ENCODE measurements at regions not wholly inside any gene's neighbourhood (a gene's known extent, or its start where the extent isn't known, plus 50 kb on each side); places are given as distances from the start of the nearest gene placed in this dataset. TPM values are rescaled to one million over a fixed set of nuclear protein-coding genes. Genes with fewer than 3 reads are reported as not detected.

GRCh38 chr6:132009175-132009574 lies 58.0 kb upstream of the CCN2 start:
- Histone ChIP-seq H3K27me3 (ENCODE audit: control insufficient read depth, insufficient read depth, low read length) (no peaks in the 10 kb centered on the region), H3K9ac (ENCODE audit: low read depth, low read length) (no peak overlapping the region), H3K36me3 (ENCODE audit: insufficient read depth, low read length) (no peaks in the 10 kb centered on the region), H3K4me2 (ENCODE audit: low read length) (no peak overlapping the region), H3K4me1 (ENCODE audit: control insufficient read depth, insufficient read depth, low read length) (peaks cover 8% of the 10 kb centered on the region), H3K4me3 (ENCODE audit: low read length) (no peak overlapping the region), H3K9me3 (replicated peaks; ENCODE audit: low read length) (no peaks in the 10 kb centered on the region)

- Histone ChIP-seq H3K4me1 (ENCODE audit: control insufficient read depth, insufficient read depth, low read length) (peaks cover 8% of the 10 kb centered on the region), H3K9ac (ENCODE audit: low read depth, low read length) (no peak overlapping the region), H3K4me3 (ENCODE audit: low read length) (no peak overlapping the region), H3K4me2 (ENCODE audit: low read length) (no peak overlapping the region), H3K27me3 (ENCODE audit: control insufficient read depth, insufficient read depth, low read length) (no peaks in the 10 kb centered on the region), H3K9me3 (replicated peaks; ENCODE audit: low read length) (no peaks in the 10 kb centered on the region), H3K36me3 (ENCODE audit: insufficient read depth, low read length) (no peaks in the 10 kb centered on the region)
These were observed 56.5 kb upstream of the CCN2 start for GRCh38 chr6:132007474-132008190.

- Histone ChIP-seq H3K4me3 (ENCODE audit: low read length) (no peak overlapping the region), H3K9ac (ENCODE audit: low read depth, low read length) (no peak overlapping the region), H3K4me1 (ENCODE audit: control insufficient read depth, insufficient read depth, low read length) (peaks cover 9% of the 10 kb centered on the region), H3K36me3 (ENCODE audit: insufficient read depth, low read length) (no peaks in the 10 kb centered on the region), H3K9me3 (replicated peaks; ENCODE audit: low read length) (no peaks in the 10 kb centered on the region), H3K27me3 (ENCODE audit: control insufficient read depth, insufficient read depth, low read length) (no peaks in the 10 kb centered on the region), H3K4me2 (ENCODE audit: low read length) (no peak overlapping the region)
These were observed 54.0 kb upstream of the CCN2 start for GRCh38 chr6:132005178-132005577.

- no peak overlapping the region for H3K4me2 ChIP-seq (ENCODE audit: low read length)
- H3K9ac ChIP-seq (ENCODE audit: low read depth, low read length): no peak overlapping the region
- H3K4me1 ChIP-seq (ENCODE audit: control insufficient read depth, insufficient read depth, low read length): peaks cover 14% of the 10 kb centered on the region
- no peaks in the 10 kb centered on the region for H3K36me3 ChIP-seq (ENCODE audit: insufficient read depth, low read length)
- no peaks in the 10 kb centered on the region for H3K27me3 ChIP-seq (ENCODE audit: control insufficient read depth, insufficient read depth, low read length)
- H3K9me3 ChIP-seq (replicated peaks; ENCODE audit: low read length): no peaks in the 10 kb centered on the region
- H3K4me3 ChIP-seq (ENCODE audit: low read length): no peak overlapping the region
These were observed 53.5 kb upstream of the CCN2 start for GRCh38 chr6:132004668-132005067.

- H3K4me3 ChIP-seq (ENCODE audit: low read length): no peak overlapping the region
- no peaks in the 10 kb centered on the region for H3K36me3 ChIP-seq (ENCODE audit: insufficient read depth, low read length)
- H3K4me2 ChIP-seq (ENCODE audit: low read length): no peak overlapping the region
- peaks cover 24% of the 10 kb centered on the region for H3K4me1 ChIP-seq (ENCODE audit: control insufficient read depth, insufficient read depth, low read length)
- H3K27me3 ChIP-seq (ENCODE audit: control insufficient read depth, insufficient read depth, low read length): no peaks in the 10 kb centered on the region
- H3K9ac ChIP-seq (ENCODE audit: low read depth, low read length): no peak overlapping the region
- no peaks in the 10 kb centered on the region for H3K9me3 ChIP-seq (replicated peaks; ENCODE audit: low read length)
These were observed 52.5 kb upstream of the CCN2 start for GRCh38 chr6:132003516-132004178.

Small RNA genes in the stretch of these regions (small RNA-seq; reads per million reads assigned to genes)
- gene MIR548AJ1: not detected

All from skeletal muscle satellite cell (primary cell).